Neural progenitor cell (in vitro differentiated cells): ENCODE measurements at regions not wholly inside any gene's neighbourhood (a gene's known extent, or its start where the extent isn't known, plus 50 kb on each side); places are given as distances from the start of the nearest gene placed in this dataset.

Experiments
- DNase-seq: peaks from one replicate; pipeline ENCODE4 v3.0.0-alpha.2; 2016; ENCODE audit warnings: low spot score
- H2AFZ ChIP-seq: fragments of 200-600 bp; sonication (generic); replicated peaks from 2 replicates; pipeline ENCODE4 v1.6.1; 2016; ENCODE audit warnings: antibody characterized with exemption
- H3F3A ChIP-seq: fragments of 200-600 bp; sonication (generic); 2 replicates; pipeline ENCODE4 v1.6.1; 2016; ENCODE audit warnings: antibody characterized with exemption, low read depth
- H3K27ac ChIP-seq: fragments of 200-600 bp; sonication (generic); 2 replicates; pipeline ENCODE4 v1.5.1; 2016; ENCODE audit warnings: mild to moderate bottlenecking
- H3K27me3 ChIP-seq: fragments of 200-600 bp; sonication (generic); 2 replicates; pipeline ENCODE4 v1.6.1; 2016; ENCODE audit warnings: mild to moderate bottlenecking, moderate library complexity
- H3K36me3 ChIP-seq: fragments of 200-600 bp; sonication (generic); 2 replicates; pipeline ENCODE4 v1.5.1; 2016
- H3K4me1 ChIP-seq: fragments of 200-600 bp; sonication (generic); 2 replicates; pipeline ENCODE4 v1.6.1; 2016; ENCODE audit warnings: mixed run types
- H3K4me2 ChIP-seq: fragments of 200-600 bp; sonication (generic); 2 replicates; pipeline ENCODE4 v1.6.1; 2016
- H3K4me3 ChIP-seq: fragments of 200-600 bp; sonication (generic); 2 replicates; pipeline ENCODE4 v1.5.1; 2016
- H3K79me2 ChIP-seq: fragments of 200-600 bp; sonication (generic); 2 replicates; pipeline ENCODE4 v1.6.1; 2016; ENCODE audit warnings: low read depth
- H3K9ac ChIP-seq: fragments of 200-600 bp; sonication (generic); 2 replicates; pipeline ENCODE4 v1.6.1; 2016
- H3K9me3 ChIP-seq: fragments of 200-600 bp; sonication (generic); 2 replicates; pipeline ENCODE4 v1.5.1; 2016; ENCODE audit warnings: low read depth
- H4K20me1 ChIP-seq: fragments of 200-600 bp; sonication (generic); 2 replicates; pipeline ENCODE4 v1.6.1; 2016; ENCODE audit warnings: low read depth
- H3K27ac Mint-ChIP-seq: 3 replicates; pipeline ENCODE4 v1.8.0; 2021; ENCODE audit warnings: mixed read lengths
- H3K27me3 Mint-ChIP-seq: 2 replicates; pipeline ENCODE4 v1.8.0; 2022; ENCODE audit warnings: low read depth, mild to moderate bottlenecking, inconsistent platforms, moderate library complexity, mixed read lengths; ENCODE audit not compliant: insufficient read depth
- H3K36me3 Mint-ChIP-seq: 3 replicates; pipeline ENCODE4 v1.8.0; 2021; ENCODE audit warnings: mixed read lengths
- H3K4me1 Mint-ChIP-seq: 3 replicates; pipeline ENCODE4 v1.8.0; 2021; ENCODE audit warnings: mixed read lengths
- H3K4me3 Mint-ChIP-seq: 3 replicates; pipeline ENCODE4 v1.8.0; 2021; ENCODE audit warnings: mild to moderate bottlenecking, moderate library complexity, mixed read lengths
- H3K9me3 Mint-ChIP-seq: 3 replicates; pipeline ENCODE4 v1.8.0; 2020; ENCODE audit warnings: mixed read lengths
- EZH2 ChIP-seq: fragments of 200-600 bp; sonication (generic); IDR thresholded peaks from 2 replicates; pipeline ENCODE4 v1.6.1; 2017; ENCODE audit warnings: antibody characterized with exemption, mild to moderate bottlenecking, moderate library complexity
- EZH2phosphoT487 ChIP-seq: fragments of 200-600 bp; sonication (generic); IDR thresholded peaks from 2 replicates; pipeline ENCODE4 v1.6.1; 2017; ENCODE audit warnings: antibody characterized with exemption
- TF ChIP-seq, protein P1 (sequence below): fragments of 200-600 bp; sonication (generic); IDR thresholded peaks from 2 replicates; pipeline ENCODE4 v1.5.1; 2017; ENCODE audit warnings: antibody characterized with exemption, mild to moderate bottlenecking

- Histone ChIP-seq H4K20me1 (no peaks in the 10 kb centered on the region), H2AFZ (no peak overlapping the region), H3K4me2 (no peak overlapping the region), H3K9me3 (no peaks in the 10 kb centered on the region), H3K36me3 (no peaks in the 10 kb centered on the region), H3K4me1 (no peaks in the 10 kb centered on the region), H3K27me3 (no peaks in the 10 kb centered on the region), H3K27ac (no peak overlapping the region), H3F3A (no peaks in the 10 kb centered on the region), H3K4me3 (no peak overlapping the region), H3K9ac (no peak overlapping the region), H3K79me2 (no peaks in the 10 kb centered on the region)
- Mint-ChIP-seq H3K9me3 (no peaks in the 10 kb centered on the region), H3K27me3 (no peaks in the 10 kb centered on the region), H3K4me3 (no peak overlapping the region), H3K36me3 (no peaks in the 10 kb centered on the region), H3K27ac (no peak overlapping the region), H3K4me1 (no peaks in the 10 kb centered on the region)
- DNase-seq: no peak
- TF ChIP-seq EZH2phosphoT487: no peak
- TF ChIP-seq, protein P1, sequence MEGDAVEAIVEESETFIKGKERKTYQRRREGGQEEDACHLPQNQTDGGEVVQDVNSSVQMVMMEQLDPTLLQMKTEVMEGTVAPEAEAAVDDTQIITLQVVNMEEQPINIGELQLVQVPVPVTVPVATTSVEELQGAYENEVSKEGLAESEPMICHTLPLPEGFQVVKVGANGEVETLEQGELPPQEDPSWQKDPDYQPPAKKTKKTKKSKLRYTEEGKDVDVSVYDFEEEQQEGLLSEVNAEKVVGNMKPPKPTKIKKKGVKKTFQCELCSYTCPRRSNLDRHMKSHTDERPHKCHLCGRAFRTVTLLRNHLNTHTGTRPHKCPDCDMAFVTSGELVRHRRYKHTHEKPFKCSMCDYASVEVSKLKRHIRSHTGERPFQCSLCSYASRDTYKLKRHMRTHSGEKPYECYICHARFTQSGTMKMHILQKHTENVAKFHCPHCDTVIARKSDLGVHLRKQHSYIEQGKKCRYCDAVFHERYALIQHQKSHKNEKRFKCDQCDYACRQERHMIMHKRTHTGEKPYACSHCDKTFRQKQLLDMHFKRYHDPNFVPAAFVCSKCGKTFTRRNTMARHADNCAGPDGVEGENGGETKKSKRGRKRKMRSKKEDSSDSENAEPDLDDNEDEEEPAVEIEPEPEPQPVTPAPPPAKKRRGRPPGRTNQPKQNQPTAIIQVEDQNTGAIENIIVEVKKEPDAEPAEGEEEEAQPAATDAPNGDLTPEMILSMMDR: no peak
Measured at GRCh38 chr2:199018826-199019225, 438.9 kb downstream of the SATB2 start.

DNA sequence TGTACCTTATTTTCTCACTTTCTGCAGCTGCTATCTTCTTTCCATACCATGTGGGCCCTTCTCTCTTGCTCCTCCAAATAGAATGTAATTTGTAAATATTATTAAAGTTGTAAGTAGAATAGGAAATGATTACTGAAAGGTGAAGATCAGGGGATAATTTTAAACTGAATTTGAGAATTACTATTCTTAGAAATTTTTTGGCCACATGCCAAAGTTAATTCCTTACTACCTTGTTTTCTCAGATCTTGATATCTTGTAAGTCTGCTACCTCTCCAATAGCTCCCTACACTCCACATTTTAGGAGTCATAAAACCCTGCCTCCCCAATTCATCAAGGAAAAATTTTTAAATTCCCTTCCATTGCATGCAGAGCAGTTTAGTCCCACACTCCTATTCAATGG lies 442.7 kb downstream of the SATB2 start:
- H3K4me3 ChIP-seq: no peak overlapping the region
- no peaks in the 10 kb centered on the region for H3K79me2 ChIP-seq
- H3K36me3 ChIP-seq: no peaks in the 10 kb centered on the region
- no peaks in the 10 kb centered on the region for H3K27me3 ChIP-seq
- Mint-ChIP-seq H3K27ac (no peak overlapping the region), H3K27me3 (no peaks in the 10 kb centered on the region), H3K4me3 (no peak overlapping the region), H3K4me1 (no peaks in the 10 kb centered on the region), H3K36me3 (no peaks in the 10 kb centered on the region), H3K9me3 (no peaks in the 10 kb centered on the region)
- H2AFZ ChIP-seq: no peak overlapping the region
- H4K20me1 ChIP-seq: no peaks in the 10 kb centered on the region
- no peaks in the 10 kb centered on the region for H3K9me3 ChIP-seq
- no peaks in the 10 kb centered on the region for H3K4me1 ChIP-seq
- H3F3A ChIP-seq: no peaks in the 10 kb centered on the region
- TF ChIP-seq EZH2 (no peak), EZH2phosphoT487 (no peak)
- TF ChIP-seq, protein P1: no peak
- H3K4me2 ChIP-seq: no peak overlapping the region
- DNase-seq: no peak
- H3K9ac ChIP-seq: no peak overlapping the region
- no peak overlapping the region for H3K27ac ChIP-seq

GRCh38 chr2:199014226-199014625 lies 443.5 kb downstream of the SATB2 start:
- H3K4me1 Mint-ChIP-seq: no peaks in the 10 kb centered on the region
- no peak overlapping the region for H3K27ac Mint-ChIP-seq
- Histone ChIP-seq H3F3A (no peaks in the 10 kb centered on the region), H3K27ac (no peak overlapping the region), H3K4me1 (no peaks in the 10 kb centered on the region), H3K4me3 (no peak overlapping the region), H3K36me3 (no peaks in the 10 kb centered on the region), H4K20me1 (no peaks in the 10 kb centered on the region), H3K9ac (no peak overlapping the region), H3K27me3 (no peaks in the 10 kb centered on the region), H3K4me2 (no peak overlapping the region), H3K79me2 (no peaks in the 10 kb centered on the region), H2AFZ (no peak overlapping the region), H3K9me3 (no peaks in the 10 kb centered on the region)
- H3K36me3 Mint-ChIP-seq: no peaks in the 10 kb centered on the region
- no peaks in the 10 kb centered on the region for H3K27me3 Mint-ChIP-seq
- TF ChIP-seq EZH2 (no peak), EZH2phosphoT487 (no peak)
- TF ChIP-seq, protein P1: no peak
- DNase-seq: no peak
- H3K4me3 Mint-ChIP-seq: no peak overlapping the region
- no peaks in the 10 kb centered on the region for H3K9me3 Mint-ChIP-seq

DNA sequence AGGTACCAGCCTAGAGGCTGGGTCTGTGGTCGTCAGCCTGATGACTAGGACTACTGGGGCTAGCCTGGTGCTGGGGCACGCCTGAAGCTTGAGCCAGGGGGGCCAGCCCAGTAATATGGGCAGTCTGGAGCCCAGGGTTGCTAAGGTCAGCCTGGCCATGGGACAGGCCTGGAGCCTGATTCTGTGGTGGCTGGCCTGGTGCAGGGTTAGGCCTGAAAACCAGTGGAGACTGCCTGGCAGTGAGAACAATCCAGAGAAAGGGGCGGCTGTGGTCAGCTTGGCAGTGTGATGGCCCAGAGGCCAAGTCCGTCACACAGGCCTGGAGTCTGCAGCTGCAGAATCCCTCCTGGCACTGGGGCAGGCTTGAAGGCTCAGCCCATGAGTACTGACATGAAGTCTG lies 445.8 kb downstream of the SATB2 start:
- Histone ChIP-seq H3K9ac (no peak overlapping the region), H3K27me3 (no peaks in the 10 kb centered on the region), H2AFZ (no peak overlapping the region), H3K4me1 (no peaks in the 10 kb centered on the region), H3K4me2 (no peak overlapping the region), H3K9me3 (no peaks in the 10 kb centered on the region), H3F3A (no peaks in the 10 kb centered on the region), H4K20me1 (no peaks in the 10 kb centered on the region), H3K79me2 (no peaks in the 10 kb centered on the region), H3K27ac (no peak overlapping the region), H3K36me3 (no peaks in the 10 kb centered on the region), H3K4me3 (no peak overlapping the region)
- no peak overlapping the region for H3K27ac Mint-ChIP-seq
- H3K4me3 Mint-ChIP-seq: no peak overlapping the region
- no peaks in the 10 kb centered on the region for H3K27me3 Mint-ChIP-seq
- TF ChIP-seq, protein P1: no peak
- TF ChIP-seq EZH2 (no peak), EZH2phosphoT487 (no peak)
- DNase-seq: no peak
- no peaks in the 10 kb centered on the region for H3K36me3 Mint-ChIP-seq
- H3K4me1 Mint-ChIP-seq: no peaks in the 10 kb centered on the region
- H3K9me3 Mint-ChIP-seq: peaks cover 9% of the 10 kb centered on the region
